PFSK-1 (cell line): ENCODE measurements at regions not wholly inside any gene's neighbourhood (a gene's known extent, or its start where the extent isn't known, plus 50 kb on each side); places are given as distances from the start of the nearest gene placed in this dataset.

Experiments used
- FOXP2 ChIP-seq: optimal IDR thresholded peaks from 2 replicates; pipeline ENCODE3; 2011; ENCODE audit warnings: borderline replicate concordance, control low read depth, inconsistent platforms; ENCODE audit not compliant: insufficient read depth; ENCODE audit errors: extremely low read length, extremely low read depth
- POLR2AphosphoS5 ChIP-seq: IDR thresholded peaks from 2 replicates; pipeline ENCODE4 v1.6.1; 2012; ENCODE audit warnings: low read depth, mild to moderate bottlenecking, control low read depth, low read length, moderate library complexity
- REST ChIP-seq, 2 experiments: IDR thresholded peaks; 2 replicates each; pipeline versions ENCODE4 v1.6.1 to v1.8.0; 2011 to 2012; ENCODE audit warnings: low read depth in 2 of 2, low read length in 2 of 2, control low read depth in 1 of 2, inconsistent platforms in 1 of 2, mild to moderate bottlenecking in 1 of 2, moderate library complexity in 1 of 2; ENCODE audit not compliant: insufficient read depth in 1 of 2
- SIN3A ChIP-seq: IDR thresholded peaks from 2 replicates; pipeline ENCODE4 v1.6.1; 2012; ENCODE audit warnings: mild to moderate bottlenecking, low read length, moderate library complexity, borderline replicate concordance; ENCODE audit not compliant: insufficient read depth
- TAF1 ChIP-seq: IDR thresholded peaks from 2 replicates; pipeline ENCODE4 v1.6.1; 2012; ENCODE audit warnings: low read length, control low read depth, borderline replicate concordance; ENCODE audit not compliant: insufficient read depth

GRCh38 chr11:92607969-92608722 is 361.3 kb upstream of the MTNR1B start:
- no peak for TF ChIP-seq TAF1
- TF ChIP-seq SIN3A, result no peak
- TF ChIP-seq FOXP2, result no peak
- no peak for TF ChIP-seq POLR2AphosphoS5
- TF ChIP-seq REST (IDR thresholded peaks at IDR 0.05; ENCODE audit: insufficient read depth in 1 of 2, low read depth in 2 of 2, low read length in 2 of 2), result no peak

GRCh38 chr11:92611157-92611556 is 358.3 kb upstream of the MTNR1B start:
- TF ChIP-seq POLR2AphosphoS5, result no peak
- no peak for TF ChIP-seq FOXP2
- no peak for TF ChIP-seq REST (IDR thresholded peaks at IDR 0.05; ENCODE audit: insufficient read depth in 1 of 2, low read depth in 2 of 2, low read length in 2 of 2)
- TF ChIP-seq SIN3A, result no peak
- no peak for TF ChIP-seq TAF1

GRCh38 chr11:92623055-92623454 is 346.4 kb upstream of the MTNR1B start:
- TF ChIP-seq FOXP2 (no peak), REST (IDR thresholded peaks at IDR 0.05; ENCODE audit: insufficient read depth in 1 of 2, low read depth in 2 of 2, low read length in 2 of 2) (no peak), POLR2AphosphoS5 (no peak), SIN3A (no peak), TAF1 (no peak)

GRCh38 chr11:92625894-92626293 is 343.6 kb upstream of the MTNR1B start:
- TF ChIP-seq REST (IDR thresholded peaks at IDR 0.05; ENCODE audit: insufficient read depth in 1 of 2, low read depth in 2 of 2, low read length in 2 of 2) (no peak), TAF1 (no peak), FOXP2 (no peak), POLR2AphosphoS5 (no peak), SIN3A (no peak)
